GM10266 (cell line): ENCODE measurements at regions not wholly inside any gene's neighbourhood (a gene's known extent, or its start where the extent isn't known, plus 50 kb on each side); places are given as distances from the start of the nearest gene placed in this dataset.
"Not testable (repeated sequence)": the region's sequence is repeated elsewhere in the genome, so short reads cannot be mapped to it uniquely, and the experiment has no call there.

Source experiments
- DNase-seq: peaks from one replicate; pipeline ENCODE4 v3.0.0; 2012; ENCODE audit errors: extremely low spot score
- CTCF ChIP-seq: IDR thresholded peaks from 2 replicates; pipeline ENCODE4 v1.5.1; 2012; ENCODE audit warnings: mild to moderate bottlenecking, low read depth; ENCODE audit not compliant: control insufficient read depth, insufficient read depth; ENCODE audit errors: missing control alignments

GRCh38 chr4:11675051-11675800 is 246.5 kb upstream of the HS3ST1 start:
- no peak for TF ChIP-seq CTCF
- no peak for DNase-seq

GRCh38 chr4:11670304-11670703 is 241.6 kb upstream of the HS3ST1 start:
- DNase-seq = no peak
- no peak for TF ChIP-seq CTCF

GRCh38 chr4:11669156-11669555 is 240.5 kb upstream of the HS3ST1 start:
- TF ChIP-seq CTCF = no peak
- DNase-seq = no peak

- no peak for DNase-seq
- TF ChIP-seq CTCF = no peak
Observed at GRCh38 chr4:11663114-11663513, 234.4 kb upstream of the HS3ST1 start.

- TF ChIP-seq CTCF = no peak
- no peak for DNase-seq
Observed at GRCh38 chr4:11650801-11651596, 222.3 kb upstream of the HS3ST1 start.

- no peak for DNase-seq
Observed at GRCh38 chr4:11647433-11647832, 218.7 kb upstream of the HS3ST1 start.

GRCh38 chr4:11643081-11643480 is 214.4 kb upstream of the HS3ST1 start:
- DNase-seq = not testable (repeated sequence)

More at GRCh38 chr4:11647433-11647832, 218.7 kb upstream of the HS3ST1 start:
- TF ChIP-seq CTCF = no peak

GRCh38 chr4:11640584-11640983 is 211.9 kb upstream of the HS3ST1 start:
- no peak for TF ChIP-seq CTCF
- no peak for DNase-seq
